Activated CD4-positive, alpha-beta T cell treated with anti-CD3 and anti-CD28 coated beads for 4 hours (primary cell): ENCODE measurements at regions not wholly inside any gene's neighbourhood (a gene's known extent, or its start where the extent isn't known, plus 50 kb on each side); places are given as distances from the start of the nearest gene placed in this dataset.

ENCODE experiments used
- DNase-seq, 2 donors: peaks; one replicate each; pipeline ENCODE4 v3.0.0-alpha.2; 2020

- DNase-seq, result no peak
Measured at GRCh38 chr6:6843057-6843627, 254.6 kb downstream of the LY86 start.

DNA sequence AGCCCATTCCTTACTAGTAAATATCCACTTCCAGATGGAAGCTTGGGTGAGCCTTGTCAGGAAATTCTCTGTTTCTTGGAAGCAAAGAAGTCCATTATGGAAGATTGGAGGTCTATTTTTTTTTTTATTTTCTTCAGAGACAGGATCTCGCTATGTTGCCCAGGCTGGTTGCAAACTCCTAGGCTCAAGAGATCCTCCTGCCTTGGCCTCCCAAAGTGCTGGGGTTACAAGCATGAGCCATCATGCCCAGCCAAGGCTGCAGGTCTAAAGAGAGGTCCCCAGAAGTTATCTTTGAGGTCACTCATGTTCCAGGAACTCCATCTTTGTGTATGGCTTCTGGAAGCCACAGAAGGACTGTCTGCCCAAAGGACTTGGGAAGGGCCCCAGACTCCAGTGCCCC is 255.3 kb downstream of the LY86 start:
- no peak for DNase-seq

DNA sequence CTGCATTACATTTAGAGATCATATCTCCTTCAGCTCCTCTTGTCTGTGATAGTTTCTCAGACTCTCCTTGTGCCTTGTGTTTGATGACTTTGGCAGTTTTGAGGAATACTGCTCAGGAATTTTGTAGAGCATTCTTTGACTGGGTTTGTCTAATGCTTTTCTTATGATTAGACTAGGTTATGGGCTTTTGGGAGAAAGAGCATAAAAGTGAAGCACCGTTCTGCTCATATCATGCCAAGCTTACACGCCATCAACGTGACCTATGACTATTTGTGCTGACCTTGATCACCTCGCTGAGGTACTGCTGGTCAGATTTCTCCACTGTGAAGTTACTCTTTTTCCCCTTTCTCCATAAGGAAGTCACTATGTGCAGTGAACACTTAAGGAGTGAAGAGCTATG is 256.0 kb downstream of the LY86 start:
- no peak for DNase-seq

GRCh38 chr6:6845603-6846002 is 257.1 kb downstream of the LY86 start:
- DNase-seq, result no peak

DNA sequence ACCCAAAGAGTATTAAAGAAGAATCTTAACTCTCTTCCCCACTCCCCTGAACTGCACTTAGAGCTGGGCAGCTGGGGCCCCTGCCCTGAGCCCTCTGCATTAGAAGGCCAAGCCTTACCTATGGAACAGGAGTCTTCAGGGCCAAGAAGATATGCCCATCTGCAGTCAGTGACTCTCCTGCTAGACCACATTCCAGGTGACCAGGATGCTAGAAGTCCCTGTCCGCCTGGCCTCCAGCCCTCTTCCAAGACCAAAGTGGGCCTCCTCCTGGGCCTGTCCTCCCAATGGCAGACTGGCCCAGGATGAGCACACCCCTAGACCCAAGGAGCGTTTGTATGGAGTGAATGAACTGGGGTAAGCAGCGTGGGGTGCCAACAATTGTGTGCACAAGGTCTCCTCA is 259.1 kb downstream of the LY86 start:
- DNase-seq, result no peak

GRCh38 chr6:6851059-6851948 is 256.5 kb upstream of the RREB1 start:
- DNase-seq, result no peak

DNA sequence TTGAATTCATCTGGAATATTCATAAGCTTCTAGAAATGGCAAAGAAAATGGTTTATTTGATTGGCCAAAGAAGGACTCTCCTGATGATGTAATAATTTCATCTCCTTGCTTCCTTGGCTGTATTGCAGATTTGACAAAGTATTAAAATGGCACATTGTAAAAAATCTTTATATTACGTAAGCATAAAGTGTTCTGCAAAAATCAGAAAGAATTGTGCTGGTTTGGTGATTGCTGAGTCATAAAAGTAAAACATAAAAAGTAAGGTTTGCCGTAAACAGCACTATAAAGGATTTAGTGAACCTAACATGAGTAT is 255.9 kb upstream of the RREB1 start:
- DNase-seq, result no peak

DNA sequence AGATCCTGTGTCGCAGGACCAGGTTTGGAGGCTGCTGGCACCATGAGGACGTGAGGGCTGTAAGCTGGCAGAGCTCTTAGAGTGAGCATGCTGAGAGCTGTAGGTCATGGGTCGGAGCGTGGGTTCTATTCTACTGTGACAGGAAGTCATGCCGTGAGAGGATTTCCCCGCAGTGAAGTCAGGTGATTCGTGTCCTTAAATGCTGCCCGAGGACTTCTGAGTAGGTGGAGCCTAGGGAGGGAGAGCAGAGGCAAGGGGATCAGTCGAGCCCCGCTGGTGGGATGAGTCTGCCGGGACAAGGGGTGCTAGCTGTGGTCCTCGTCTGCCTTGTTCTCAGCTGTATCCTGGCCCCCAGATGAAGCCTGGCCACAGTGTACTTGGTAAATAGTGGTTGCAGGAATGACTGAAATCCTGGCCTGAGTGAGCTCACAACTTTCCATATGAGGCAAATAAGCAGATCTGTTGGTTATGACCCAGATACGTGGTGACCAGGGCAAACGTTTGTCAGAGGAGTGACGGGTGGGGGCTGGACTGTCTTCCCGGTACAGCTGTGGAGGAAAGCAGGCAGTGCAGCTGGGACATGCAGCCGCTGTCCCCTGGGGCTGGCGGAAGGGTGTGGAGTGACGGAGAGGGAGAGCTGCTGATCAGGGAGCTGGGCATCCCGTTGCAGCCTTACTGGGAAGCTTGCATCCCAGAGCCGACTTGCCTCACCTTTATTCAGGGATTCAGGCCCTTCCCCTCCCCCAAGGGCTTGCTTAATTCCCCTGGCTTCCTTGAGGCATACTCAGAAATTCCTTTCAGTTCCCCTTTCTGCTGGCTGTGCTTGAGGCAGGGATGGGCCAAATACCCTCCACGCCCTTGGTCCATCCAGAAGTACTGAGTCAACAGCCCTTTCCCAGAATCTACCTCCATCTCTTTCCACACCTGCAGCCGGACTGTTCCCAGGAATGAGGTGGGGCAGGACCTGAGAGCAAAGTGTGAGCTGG is 250.9 kb upstream of the RREB1 start:
- peak; percentile 48 to 57 for DNase-seq

DNA sequence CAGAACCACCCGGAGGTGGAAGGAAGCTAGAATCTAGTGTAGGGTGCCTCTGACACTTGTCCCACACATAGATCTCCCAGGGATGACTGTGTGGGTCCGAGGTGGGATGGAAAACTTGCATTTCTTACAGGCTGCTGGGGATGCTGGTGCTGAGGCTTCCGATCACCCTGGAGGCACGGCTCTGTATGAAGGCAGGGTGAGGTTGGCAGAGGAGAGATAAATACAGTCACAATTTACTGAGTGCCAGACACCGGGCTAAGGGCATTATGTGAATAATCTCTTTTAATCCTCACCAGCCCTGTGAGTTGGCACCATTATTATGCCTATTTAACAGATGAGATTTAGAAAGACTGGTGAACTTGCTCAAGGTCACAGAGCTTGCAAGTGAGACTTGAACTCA is 250.2 kb upstream of the RREB1 start:
- no peak for DNase-seq

GRCh38 chr6:6858533-6858982 is 249.2 kb upstream of the RREB1 start:
- DNase-seq, result no peak

DNA sequence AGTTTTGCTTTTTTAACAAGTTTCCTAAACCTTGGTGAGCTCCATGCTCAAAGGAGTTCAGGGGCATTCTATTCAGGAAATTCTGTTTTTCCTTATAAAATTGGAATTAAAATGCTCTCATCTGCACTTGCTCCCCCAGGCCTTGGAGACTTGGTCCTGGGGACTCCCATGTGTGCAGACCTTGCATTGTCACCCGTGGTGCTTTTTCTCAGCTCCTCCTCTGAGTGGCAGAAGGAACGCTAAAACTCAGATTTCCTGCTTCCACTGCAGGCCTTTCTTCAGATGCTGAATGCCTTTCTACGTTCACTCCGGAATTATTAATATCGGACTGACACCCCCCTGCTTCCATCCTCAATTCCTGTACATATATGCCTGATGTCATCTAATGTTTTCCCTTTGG is 248.7 kb upstream of the RREB1 start:
- no peak for DNase-seq

GRCh38 chr6:6859722-6860121 is 248.0 kb upstream of the RREB1 start:
- no peak for DNase-seq

GRCh38 chr6:6860863-6861262 is 246.9 kb upstream of the RREB1 start:
- no peak for DNase-seq

GRCh38 chr6:6861351-6861894 is 246.3 kb upstream of the RREB1 start:
- DNase-seq, result no peak

DNA sequence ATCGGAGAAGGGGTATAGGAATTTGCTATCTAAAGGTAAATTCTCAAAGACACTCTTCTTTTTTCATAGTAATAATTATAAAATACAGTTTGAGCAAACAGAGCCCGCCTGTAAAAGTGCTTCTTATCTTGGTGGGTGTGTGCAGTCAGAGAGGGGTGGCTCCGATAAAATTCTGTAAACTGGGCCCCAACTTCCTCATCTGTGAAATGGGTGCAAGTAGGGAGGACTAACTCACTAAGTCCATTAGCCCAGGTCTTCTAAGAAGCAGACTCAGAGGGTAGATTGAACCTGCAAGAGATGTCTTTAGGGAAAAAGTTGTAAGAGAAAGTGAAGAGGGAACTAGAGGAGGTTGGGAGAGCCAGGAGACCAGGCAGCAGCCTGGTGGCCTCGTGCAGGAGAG is 245.8 kb upstream of the RREB1 start:
- DNase-seq, result no peak

DNA sequence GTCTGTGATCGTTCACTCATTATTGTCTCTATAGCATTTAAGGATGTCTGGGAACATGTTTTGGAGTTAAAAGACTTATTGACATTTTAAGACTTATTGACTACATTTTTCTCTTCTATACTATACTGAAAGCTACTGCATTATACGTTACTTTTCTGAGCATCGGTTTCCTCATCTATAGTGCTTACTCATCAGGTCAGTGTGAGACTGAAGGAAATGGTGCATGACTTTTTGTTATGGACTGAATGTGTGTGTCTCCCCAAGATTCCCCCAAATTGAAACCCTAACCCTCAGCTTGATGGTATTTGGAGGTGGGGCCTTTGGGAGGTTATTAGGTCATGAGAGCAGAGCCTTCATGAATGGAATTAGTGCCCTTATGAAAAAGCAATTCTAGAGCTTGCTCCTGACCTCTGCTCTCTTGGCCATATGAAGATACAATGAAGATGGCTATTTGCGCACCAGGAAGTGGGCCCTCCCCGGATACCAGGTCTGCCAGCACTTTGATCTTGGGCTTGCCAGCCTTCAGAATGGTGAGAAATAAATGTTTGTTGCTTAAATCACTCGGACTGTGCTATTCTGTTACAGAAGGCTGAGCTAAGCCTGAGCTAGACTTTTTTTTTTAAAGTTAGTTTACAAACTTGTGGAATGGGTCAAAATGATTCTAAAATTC is 243.7 kb upstream of the RREB1 start:
- DNase-seq, result no peak

DNA sequence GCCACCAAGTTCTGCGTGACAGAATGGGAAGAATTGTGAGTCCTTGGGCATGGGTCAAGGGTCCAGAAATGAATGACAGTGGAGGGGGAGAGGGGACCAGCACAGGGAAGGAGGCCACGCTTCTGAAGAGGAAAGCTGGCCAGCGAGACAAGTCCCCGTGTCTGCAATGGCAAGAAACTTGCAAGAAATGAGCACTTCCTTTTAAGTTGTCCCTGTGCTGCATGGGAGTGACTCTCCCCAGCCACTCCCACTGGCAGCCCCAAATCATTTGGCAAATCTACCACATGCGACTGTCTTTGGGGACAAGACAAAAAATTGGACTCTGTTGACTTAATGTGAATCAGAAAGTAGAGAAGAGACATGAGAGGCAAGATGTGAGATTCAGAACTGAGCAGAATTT is 242.2 kb upstream of the RREB1 start:
- DNase-seq, result no peak

- no peak for DNase-seq
Measured at GRCh38 chr6:6866656-6867403, 240.9 kb upstream of the RREB1 start.

- DNase-seq, result no peak
Measured at GRCh38 chr6:6867404-6867799, 240.4 kb upstream of the RREB1 start.

- no peak for DNase-seq
Measured at GRCh38 chr6:6869094-6869493, 238.7 kb upstream of the RREB1 start.

DNA sequence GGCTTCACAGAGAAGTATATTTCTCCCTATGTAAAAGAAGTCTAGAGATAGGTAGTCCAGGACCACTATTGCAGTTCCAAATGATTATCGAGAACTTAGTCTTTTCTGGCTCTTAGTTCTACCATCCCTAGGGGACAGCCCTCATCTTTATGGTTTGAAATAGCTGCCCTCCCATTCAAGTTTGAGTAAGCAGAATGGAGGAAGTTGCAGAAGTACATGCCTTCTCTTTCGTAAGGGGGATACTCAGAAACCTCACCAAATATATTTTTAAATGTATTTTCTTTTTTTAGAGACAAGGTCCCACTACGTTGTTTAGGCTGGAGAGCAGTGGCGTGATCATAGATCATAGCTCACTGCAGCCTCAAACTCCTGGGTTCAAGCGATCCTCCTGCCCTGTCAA is 236.8 kb upstream of the RREB1 start:
- no peak for DNase-seq
